ENCODE measurements at regions not wholly inside any gene's neighbourhood (a gene's known extent, or its start where the extent isn't known, plus 50 kb on each side); places are given as distances from the start of the nearest gene placed in this dataset. TPM values are rescaled to one million over a fixed set of nuclear protein-coding genes. Genes with fewer than 3 reads are reported as not detected.

DNA sequence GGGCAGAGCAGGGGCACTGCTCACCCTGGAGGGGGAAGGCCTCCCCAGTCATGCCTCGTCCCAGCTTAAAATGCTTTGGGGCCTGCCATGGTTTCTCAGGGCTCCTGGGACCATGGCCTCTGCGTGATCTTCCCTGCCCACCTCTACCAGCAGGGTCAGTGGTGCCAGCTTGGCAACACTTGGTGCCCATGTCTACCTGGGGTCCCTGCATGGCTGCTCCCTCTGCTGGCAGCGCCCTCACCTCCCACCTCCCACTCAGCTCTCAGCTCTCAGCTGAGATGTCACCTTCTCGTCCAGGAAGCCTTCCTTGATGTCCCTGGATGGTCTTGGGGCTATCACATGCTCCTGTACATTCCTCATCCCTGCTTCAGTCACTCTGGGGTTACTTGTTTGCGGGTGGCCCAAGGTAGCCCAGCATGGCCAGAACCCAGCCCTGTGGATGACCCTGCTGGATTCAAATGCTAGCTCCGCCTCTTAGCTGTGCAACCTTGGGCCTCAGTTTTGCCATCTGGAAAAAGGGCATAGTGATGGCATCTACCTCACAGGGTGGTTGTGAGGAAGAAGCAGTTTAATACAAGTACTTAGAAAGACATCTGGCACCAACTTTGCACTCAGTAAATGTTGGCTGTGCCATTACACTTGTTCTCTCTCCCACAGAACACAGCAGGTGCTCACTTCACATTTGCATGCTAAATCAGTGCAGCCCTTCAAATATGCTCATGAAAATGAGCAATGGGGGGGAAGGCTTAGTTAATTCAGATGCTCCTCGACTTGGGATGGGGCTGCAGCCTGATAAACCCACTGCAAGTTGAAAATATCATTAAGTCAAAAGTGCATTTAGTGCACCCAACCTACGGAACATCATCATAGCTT lies 53.5 kb upstream of the PTPN1 start:
- DNase-seq (ENCODE audit: low read depth), result no peak
- TF ChIP-seq, protein P1, sequence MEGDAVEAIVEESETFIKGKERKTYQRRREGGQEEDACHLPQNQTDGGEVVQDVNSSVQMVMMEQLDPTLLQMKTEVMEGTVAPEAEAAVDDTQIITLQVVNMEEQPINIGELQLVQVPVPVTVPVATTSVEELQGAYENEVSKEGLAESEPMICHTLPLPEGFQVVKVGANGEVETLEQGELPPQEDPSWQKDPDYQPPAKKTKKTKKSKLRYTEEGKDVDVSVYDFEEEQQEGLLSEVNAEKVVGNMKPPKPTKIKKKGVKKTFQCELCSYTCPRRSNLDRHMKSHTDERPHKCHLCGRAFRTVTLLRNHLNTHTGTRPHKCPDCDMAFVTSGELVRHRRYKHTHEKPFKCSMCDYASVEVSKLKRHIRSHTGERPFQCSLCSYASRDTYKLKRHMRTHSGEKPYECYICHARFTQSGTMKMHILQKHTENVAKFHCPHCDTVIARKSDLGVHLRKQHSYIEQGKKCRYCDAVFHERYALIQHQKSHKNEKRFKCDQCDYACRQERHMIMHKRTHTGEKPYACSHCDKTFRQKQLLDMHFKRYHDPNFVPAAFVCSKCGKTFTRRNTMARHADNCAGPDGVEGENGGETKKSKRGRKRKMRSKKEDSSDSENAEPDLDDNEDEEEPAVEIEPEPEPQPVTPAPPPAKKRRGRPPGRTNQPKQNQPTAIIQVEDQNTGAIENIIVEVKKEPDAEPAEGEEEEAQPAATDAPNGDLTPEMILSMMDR (IDR thresholded peaks at IDR 0.05; ENCODE audit: insufficient read depth, low read depth, low read length), result peak; percentile 27
- no peak overlapping the region for H3K4me3 ChIP-seq (ENCODE audit: low read depth, low read length)

DNA sequence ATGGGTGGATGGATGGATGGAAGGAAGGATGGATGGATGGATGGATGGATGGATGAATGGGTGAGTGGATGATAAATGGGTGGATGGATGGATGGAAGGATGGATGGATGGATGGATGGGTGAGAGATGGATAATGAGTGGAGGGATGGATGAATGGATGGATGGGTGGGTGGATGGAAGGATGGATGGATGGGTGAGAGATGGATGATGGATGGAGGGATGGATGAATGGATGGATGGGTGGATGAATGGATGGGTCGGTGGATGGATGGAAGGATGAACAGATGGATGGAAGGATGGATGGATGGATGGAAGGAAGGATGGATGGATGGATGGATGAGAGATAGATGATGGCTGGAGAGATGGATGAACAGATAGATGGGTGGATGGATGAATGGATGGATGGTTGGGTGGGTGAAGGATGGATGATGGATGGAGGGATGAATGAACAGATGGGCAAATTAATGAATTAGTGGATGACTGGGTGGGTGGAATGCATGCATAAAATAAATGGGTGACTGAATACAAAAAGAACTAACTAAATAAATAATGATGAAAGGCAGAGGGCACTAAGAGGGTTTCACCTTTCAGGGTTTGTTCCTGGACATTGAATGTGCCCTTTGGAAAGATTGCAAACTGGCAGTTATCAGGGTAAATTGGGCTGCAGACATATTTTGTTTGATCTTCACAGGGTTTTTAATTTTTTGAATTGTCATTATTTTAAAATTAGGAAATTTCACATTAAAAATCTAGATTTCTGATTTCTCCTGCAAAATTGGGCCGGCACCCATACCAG lies 50.9 kb upstream of the PTPN1 start:
- TF ChIP-seq, protein P1 (IDR thresholded peaks at IDR 0.05; ENCODE audit: insufficient read depth, low read depth, low read length), result no peak
- no peak overlapping the region for H3K4me3 ChIP-seq (ENCODE audit: low read depth, low read length)
- DNase-seq (ENCODE audit: low read depth), result no peak

DNA sequence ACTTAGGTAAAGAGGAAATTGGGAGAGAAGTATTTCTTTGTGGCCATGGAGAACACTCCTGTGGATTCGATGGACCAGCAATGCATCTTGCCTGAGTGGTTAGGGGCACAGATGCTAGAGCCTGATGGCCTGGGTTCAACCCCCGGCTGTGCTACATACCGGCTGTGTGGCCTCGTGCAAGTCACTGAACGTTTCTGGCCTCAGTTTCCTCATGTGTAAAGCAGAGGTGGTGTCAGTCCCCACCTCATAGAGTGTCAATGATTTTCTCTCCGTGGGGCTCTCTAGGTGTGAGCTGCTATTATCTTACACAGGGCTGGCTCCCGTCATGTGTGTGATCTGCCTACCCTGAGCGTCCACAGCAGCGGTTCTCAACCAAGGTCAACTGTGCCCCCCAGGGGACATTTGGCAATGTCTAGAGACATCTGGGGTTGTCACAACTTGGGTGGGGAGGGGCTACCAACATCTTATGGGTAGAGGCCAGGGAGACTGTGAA lies 50.0 kb upstream of the PTPN1 start:
- TF ChIP-seq, protein P1 (IDR thresholded peaks at IDR 0.05; ENCODE audit: insufficient read depth, low read depth, low read length), result no peak
- H3K4me3 ChIP-seq (ENCODE audit: low read depth, low read length), result no peak overlapping the region
- no peak for DNase-seq (ENCODE audit: low read depth)

Small RNA genes in the stretch of these regions (small RNA-seq; reads per million reads assigned to genes)
- not detected for gene RN7SL636P

Measured in fibroblast of villous mesenchyme (primary cell).